Activated T-cell treated with anti-CD3 and anti-CD28 coated beads for 4 hours (primary cell): ENCODE measurements at regions not wholly inside any gene's neighbourhood (a gene's known extent, or its start where the extent isn't known, plus 50 kb on each side); places are given as distances from the start of the nearest gene placed in this dataset.
A peak's percentile ranks its signal among the peaks of the same experiment; 100 is the strongest.
"Not testable (repeated sequence)": the region's sequence is repeated elsewhere in the genome, so short reads cannot be mapped to it uniquely, and the experiment has no call there.

Source experiments
- DNase-seq: peaks from one replicate; pipeline ENCODE4 v3.0.0-alpha.2; 2020

- DNase-seq = no peak
These were observed 54.3 kb upstream of the CIT start for GRCh38 chr12:119931402-119931801.

GRCh38 chr12:119932921-119933320, 55.8 kb upstream of the CIT start:
- no peak for DNase-seq

GRCh38 chr12:119934780-119935179, 54.3 kb upstream of the BICDL1 start:
- not testable (repeated sequence) for DNase-seq

GRCh38 chr12:119936705-119937311, 52.2 kb upstream of the BICDL1 start:
- DNase-seq = no peak

- DNase-seq = peak; percentile 69
These were observed 50.9 kb upstream of the BICDL1 start for GRCh38 chr12:119938049-119938667.
